GM12875 (cell line): ENCODE measurements at regions not wholly inside any gene's neighbourhood (a gene's known extent, or its start where the extent isn't known, plus 50 kb on each side); places are given as distances from the start of the nearest gene placed in this dataset.

ENCODE experiments used
- H3K4me3 ChIP-seq: one replicate; pipeline ENCODE4 v1.5.1; 2011; ENCODE audit warnings: low read depth, low read length, control low read depth
- CTCF ChIP-seq: IDR thresholded peaks from 2 replicates; pipeline ENCODE4 v1.5.1; 2011; ENCODE audit warnings: low read depth, mild to moderate bottlenecking, control low read depth, inconsistent platforms, low read length, moderate library complexity, borderline replicate concordance; ENCODE audit not compliant: insufficient read depth

- no peak for TF ChIP-seq CTCF
- H3K4me3 ChIP-seq = no peak overlapping the region
Observed at GRCh38 chr18:39998317-39998716, 1956.7 kb upstream of the PIK3C3 start.

- H3K4me3 ChIP-seq = no peak overlapping the region
- no peak for TF ChIP-seq CTCF
Observed at GRCh38 chr18:39994498-39994897, 1960.5 kb upstream of the PIK3C3 start.

- no peak for TF ChIP-seq CTCF
- H3K4me3 ChIP-seq = no peak overlapping the region
Observed at GRCh38 chr18:39991696-39992265, 1963.3 kb upstream of the PIK3C3 start.

- TF ChIP-seq CTCF = no peak
- no peak overlapping the region for H3K4me3 ChIP-seq
Observed at GRCh38 chr18:39990540-39990939, 1964.5 kb upstream of the PIK3C3 start.

- H3K4me3 ChIP-seq = no peak overlapping the region
- no peak for TF ChIP-seq CTCF
Observed at GRCh38 chr18:39976771-39977170, 1978.3 kb upstream of the PIK3C3 start.

GRCh38 chr18:39972521-39972920 is 1982.5 kb upstream of the PIK3C3 start:
- no peak for TF ChIP-seq CTCF

GRCh38 chr18:39969803-39970494 is 1985.1 kb upstream of the PIK3C3 start:
- TF ChIP-seq CTCF = no peak
- H3K4me3 ChIP-seq = no peak overlapping the region

More at GRCh38 chr18:39972521-39972920, 1982.5 kb upstream of the PIK3C3 start:
- H3K4me3 ChIP-seq = no peak overlapping the region
